Lung (tissue), 11 donors: ENCODE measurements at regions not wholly inside any gene's neighbourhood (a gene's known extent, or its start where the extent isn't known, plus 50 kb on each side); places are given as distances from the start of the nearest gene placed in this dataset.
"Not testable (repeated sequence)": the region's sequence is repeated elsewhere in the genome, so short reads cannot be mapped to it uniquely, and the experiment has no call there.

ENCODE experiments used
- ATAC-seq: fragments of 200-7000 bp; cut with Tn5 transposase; one replicate; pipeline ENCODE4 v1.9.1; 2020; ENCODE audit warnings: moderate number of reproducible peaks; ENCODE audit not compliant: insufficient read depth, low FRiP score
- DNase-seq, 3 donors: peaks; one replicate each; pipeline ENCODE4 v3.0.0-alpha.2; 2013 to 2017
- H3K27ac ChIP-seq, 2 donors: one replicate each; pipeline ENCODE4 v1.5.1; 2013; ENCODE audit warnings: mild to moderate bottlenecking in 2 of 2, moderate library complexity in 2 of 2, control low read depth in 1 of 2, inconsistent platforms in 1 of 2, low read depth in 1 of 2, low read length in 1 of 2
- H3K27me3 ChIP-seq, 3 donors: one replicate each; pipeline ENCODE4 v1.5.1; 2013; ENCODE audit warnings: low read length in 2 of 3; ENCODE audit not compliant: control insufficient read depth in 3 of 3, insufficient read depth in 3 of 3
- H3K36me3 ChIP-seq, 4 donors: one replicate each; pipeline ENCODE4 v1.5.1; 2013; ENCODE audit warnings: low read length in 4 of 4, mild to moderate bottlenecking in 1 of 4, moderate library complexity in 1 of 4; ENCODE audit not compliant: control insufficient read depth in 4 of 4, insufficient read depth in 4 of 4
- H3K4me1 ChIP-seq, 5 donors: one replicate each; pipeline ENCODE4 v1.5.1; 2013; ENCODE audit warnings: low read length in 5 of 5, mild to moderate bottlenecking in 2 of 5, moderate library complexity in 1 of 5; ENCODE audit not compliant: control insufficient read depth in 5 of 5, insufficient read depth in 5 of 5
- H3K4me3 ChIP-seq: one replicate; pipeline ENCODE4 v1.5.1; 2013; ENCODE audit warnings: mild to moderate bottlenecking, control low read depth, moderate library complexity
- H3K9ac ChIP-seq, 2 donors: one replicate each; pipeline ENCODE4 v1.5.1; 2013; ENCODE audit warnings: low read length in 2 of 2, control low read depth in 1 of 2; ENCODE audit not compliant: insufficient read depth in 1 of 2
- H3K9me3 ChIP-seq, 4 donors: one replicate each; pipeline ENCODE4 v1.5.1; 2013; ENCODE audit warnings: low read length in 3 of 4, mild to moderate bottlenecking in 1 of 4, moderate library complexity in 1 of 4; ENCODE audit not compliant: control insufficient read depth in 4 of 4, insufficient read depth in 3 of 4
- CTCF ChIP-seq: IDR thresholded peaks from 2 replicates; pipeline ENCODE4 v1.5.1; 2012; ENCODE audit warnings: mild to moderate bottlenecking; ENCODE audit errors: control extremely low read depth, extremely low read depth
- WGBS, 2 donors: extraction: QIAGEN DNeasy Blood & Tissue Kit; methylation state at CpG; one replicate each; pipeline ENCODE4 v1.1.7; 2013; 5-methylcytosine and 5-hydroxymethylcytosine counted together
- donor health status: control.
- donor health status: control.
- donor health status: Bipolar disorder and iron deficiency.
- donor health status: healthy.
- donor health status: DM: yes; HTN: yes; CAD: no.

DNA sequence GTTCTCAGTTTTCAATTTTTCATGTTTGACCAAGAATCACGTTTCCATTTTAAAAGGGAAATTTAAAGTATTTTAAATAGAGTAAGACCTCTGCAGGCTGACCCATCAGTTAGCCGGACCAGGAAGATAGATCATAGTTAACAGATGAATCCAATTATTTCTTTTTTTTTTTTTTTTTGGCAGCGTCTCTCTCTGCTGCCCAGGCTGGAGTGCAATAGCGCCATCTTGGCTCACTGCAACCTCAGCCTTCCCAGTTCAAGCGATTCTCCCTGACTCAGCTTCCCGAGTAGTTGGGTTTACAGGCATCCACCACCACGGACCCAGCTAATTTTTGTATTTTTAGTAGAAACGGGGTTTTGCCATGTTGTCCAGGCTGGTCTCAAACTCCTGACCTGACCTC, 256.7 kb upstream of the CNR1 start:
- Histone ChIP-seq H3K9ac (no peak overlapping the region), H3K4me1 (no peaks in the 10 kb centered on the region), H3K9me3 (peaks cover 0 to 2% (median 0%) of the 10 kb centered on the region in 4 donors), H3K27me3 (no peaks in the 10 kb centered on the region), H3K36me3 (no peaks in the 10 kb centered on the region), H3K27ac (no peak overlapping the region), H3K4me3 (no peak overlapping the region)
- ATAC-seq (no peak), DNase-seq (no peak)
- WGBS, 2 donors, result 87 to 89% methylated on average over 8 of the region's 8 CpGs
- no peak for TF ChIP-seq CTCF

DNA sequence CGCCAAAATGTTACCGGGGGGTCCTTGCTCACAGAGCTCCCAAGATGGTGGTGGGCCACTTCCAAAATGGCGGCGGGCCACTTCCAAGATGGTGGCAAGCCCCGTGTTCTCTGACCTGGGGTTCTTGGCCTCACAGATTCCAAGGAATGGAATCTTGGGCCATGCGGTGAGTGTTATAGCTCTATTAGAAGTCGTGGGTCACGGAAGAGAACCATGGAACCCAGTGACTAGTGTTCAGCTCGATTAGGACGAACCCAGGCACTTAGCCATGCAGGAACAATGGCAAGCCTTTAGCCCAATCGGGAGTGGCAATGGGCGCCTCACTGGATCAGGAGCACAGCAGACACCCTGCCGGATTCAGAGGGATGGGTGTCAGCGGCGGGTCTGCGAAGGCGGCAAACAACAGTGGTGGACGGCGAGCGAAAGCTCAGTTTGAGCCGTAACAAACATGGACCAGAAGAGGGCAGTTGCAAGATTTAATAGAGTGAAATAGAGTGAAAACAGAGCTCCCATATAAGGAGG, 254.9 kb upstream of the CNR1 start:
- H3K4me3 ChIP-seq, DNase-seq, H3K9me3 ChIP-seq, H3K27me3 ChIP-seq, H3K36me3 ChIP-seq, H3K4me1 ChIP-seq, H3K27ac ChIP-seq, H3K9ac ChIP-seq, ATAC-seq: not testable (repeated sequence)
- WGBS, 2 donors, result 92 to 94% methylated on average over 19 to 21 of the region's 21 CpGs

DNA sequence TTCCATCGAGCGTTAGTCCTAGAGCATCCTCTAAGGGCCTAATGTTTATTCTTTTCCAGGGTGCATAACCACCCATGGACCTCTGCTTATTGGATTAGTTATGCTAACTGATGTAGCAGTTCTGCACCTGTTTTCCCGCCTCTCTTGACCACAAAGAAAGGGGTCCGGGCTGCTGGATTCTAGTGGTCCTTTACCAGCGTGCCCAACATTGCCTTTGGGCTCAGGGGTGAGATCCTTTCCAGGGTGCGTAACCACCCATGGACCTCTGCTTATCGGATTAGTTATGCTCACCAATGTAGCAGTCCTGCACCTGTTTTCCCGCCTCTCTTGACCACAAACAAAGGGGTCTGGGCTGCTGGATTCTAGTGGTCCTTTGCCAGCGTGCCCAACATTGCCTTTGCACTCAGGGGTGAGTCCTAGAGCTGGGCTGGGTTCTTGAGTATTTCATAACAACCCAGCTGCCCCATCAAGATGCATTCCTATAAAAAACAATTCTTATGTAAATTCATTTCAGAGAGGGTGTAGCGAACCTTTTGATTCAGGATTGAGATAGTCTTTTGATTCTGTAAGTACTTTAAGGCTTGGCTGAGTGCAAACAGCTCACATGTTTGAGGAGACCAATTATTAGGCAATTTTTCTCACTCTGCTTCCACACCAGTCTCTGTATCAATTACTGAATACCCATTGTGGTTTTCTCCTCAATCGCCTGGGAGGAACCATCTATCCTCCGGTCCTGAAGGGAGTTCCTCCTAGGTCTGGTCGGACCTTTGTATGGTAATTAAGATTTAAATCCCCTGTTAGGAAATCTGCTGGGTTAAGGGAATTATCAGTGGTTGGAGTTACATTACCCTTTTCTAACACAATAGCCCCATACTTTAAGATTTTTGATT, 253.0 kb upstream of the CNR1 start:
- H3K4me1 ChIP-seq, ATAC-seq, H3K27ac ChIP-seq, H3K4me3 ChIP-seq, H3K27me3 ChIP-seq, H3K9me3 ChIP-seq, H3K36me3 ChIP-seq, DNase-seq, H3K9ac ChIP-seq: not testable (repeated sequence)
- WGBS, 2 donors, result 83% methylated on average over 13 of the region's 13 CpGs

- not testable (repeated sequence) for H3K4me3 ChIP-seq, H3K9me3 ChIP-seq, H3K9ac ChIP-seq, H3K27me3 ChIP-seq, DNase-seq, H3K36me3 ChIP-seq, H3K27ac ChIP-seq, ATAC-seq, H3K4me1 ChIP-seq
- 81 to 87% methylated on average over 5 of the region's 5 CpGs for WGBS, 2 donors
Observed at GRCh38 chr6:88417361-88417760, 251.2 kb upstream of the CNR1 start.

GRCh38 chr6:88413459-88413858, 247.3 kb upstream of the CNR1 start:
- no peak for DNase-seq

GRCh38 chr6:88408355-88408754, 242.2 kb upstream of the CNR1 start:
- not testable (repeated sequence) for H3K36me3 ChIP-seq, H3K9ac ChIP-seq, DNase-seq, H3K4me1 ChIP-seq, H3K4me3 ChIP-seq, H3K27me3 ChIP-seq, ATAC-seq, H3K9me3 ChIP-seq, H3K27ac ChIP-seq
- 79 to 89% methylated on average over 4 of the region's 4 CpGs for WGBS, 2 donors

More at GRCh38 chr6:88413459-88413858, 247.3 kb upstream of the CNR1 start:
- H3K27ac ChIP-seq, result no peak overlapping the region
- no peaks in the 10 kb centered on the region for H3K36me3 ChIP-seq
- H3K9ac ChIP-seq, result no peak overlapping the region
- ATAC-seq, result no peak
- H3K9me3 ChIP-seq, result no peaks in the 10 kb centered on the region
- 37 to 50% methylated on average over 1 of the region's 1 CpG for WGBS, 2 donors
- no peaks in the 10 kb centered on the region for H3K4me1 ChIP-seq
- H3K27me3 ChIP-seq, result no peaks in the 10 kb centered on the region
- H3K4me3 ChIP-seq, result no peak overlapping the region
- no peak for TF ChIP-seq CTCF

DNA sequence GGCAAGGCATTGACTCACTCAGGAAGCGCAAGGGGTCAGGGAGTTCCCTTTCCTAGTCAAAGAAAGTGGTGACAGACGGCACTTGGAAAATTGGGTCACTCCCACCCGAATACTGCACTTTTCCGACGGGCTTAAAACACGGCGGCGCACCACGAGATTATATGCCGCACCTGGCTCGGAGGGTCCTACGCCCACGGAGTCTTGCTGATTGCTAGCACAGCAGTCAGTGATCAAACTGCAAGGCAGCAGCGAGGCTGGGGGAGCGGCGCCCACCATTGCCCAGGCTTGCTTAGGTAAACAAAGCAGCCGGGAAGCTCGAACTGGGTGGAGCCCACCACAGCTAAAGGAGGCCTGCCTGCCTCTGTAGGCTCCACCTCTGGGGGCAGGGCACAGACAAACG, 240.5 kb upstream of the CNR1 start:
- ATAC-seq, H3K36me3 ChIP-seq, H3K27me3 ChIP-seq, H3K27ac ChIP-seq, H3K9me3 ChIP-seq, H3K4me3 ChIP-seq, H3K9ac ChIP-seq, DNase-seq, H3K4me1 ChIP-seq: not testable (repeated sequence)
- WGBS, 2 donors, result 81 to 82% methylated on average over 19 of the region's 19 CpGs
